Prostate gland (tissue), 2 donors: ENCODE measurements at regions not wholly inside any gene's neighbourhood (a gene's known extent, or its start where the extent isn't known, plus 50 kb on each side); places are given as distances from the start of the nearest gene placed in this dataset.

ENCODE experiments used
- CTCF ChIP-seq, 4 experiments: fragments of 200-600 bp in 2 of 4; fragments of 450-650 bp in 2 of 4; sonication (generic) in 2 of 4; IDR thresholded peaks; 1 replicate in 3 of 4; 2 replicates in 1 of 4; pipeline ENCODE4 v1.5.1; 2016 to 2019; ENCODE audit warnings: antibody characterized with exemption in 4 of 4, mild to moderate bottlenecking in 2 of 4, moderate library complexity in 2 of 4
- POLR2A ChIP-seq: fragments of 450-650 bp; IDR thresholded peaks from one replicate; pipeline ENCODE4 v1.6.1; 2016; ENCODE audit warnings: antibody characterized with exemption, mild to moderate bottlenecking

GRCh38 chr12:54719691-54720090 lies 71.5 kb upstream of the DCD start:
- TF ChIP-seq CTCF (IDR thresholded peaks at IDR 0.05) (no peak), POLR2A (no peak)
